Vagina (tissue), 2 donors: ENCODE measurements at regions not wholly inside any gene's neighbourhood (a gene's known extent, or its start where the extent isn't known, plus 50 kb on each side); places are given as distances from the start of the nearest gene placed in this dataset.

Experiments used
- DNase-seq, 2 donors: peaks; one replicate each; pipeline ENCODE4 v3.0.0-alpha.2; 2017; ENCODE audit errors: extremely low spot score in 2 of 2
- H3K27ac ChIP-seq: fragments of 200-600 bp; sonication (generic); one replicate; pipeline ENCODE4 v1.5.1; 2019
- H3K27me3 ChIP-seq: fragments of 200-600 bp; sonication (generic); one replicate; pipeline ENCODE4 v1.5.1; 2019
- H3K36me3 ChIP-seq, 2 donors: fragments of 200-600 bp; sonication (generic); one replicate each; pipeline ENCODE4 v1.5.1; 2017 to 2019
- H3K4me1 ChIP-seq: fragments of 200-600 bp; sonication (generic); one replicate; pipeline ENCODE4 v1.5.1; 2019
- H3K4me3 ChIP-seq, 2 donors: fragments of 200-600 bp; sonication (generic); 1 replicate in 1 of 2; 2 replicates in 1 of 2; pipeline ENCODE4 v1.5.1; 2016 to 2019
- H3K9me3 ChIP-seq: fragments of 200-600 bp; sonication (generic); one replicate; pipeline ENCODE4 v1.5.1; 2019
- POLR2A ChIP-seq, 2 donors: fragments of 450-650 bp; IDR thresholded peaks; one replicate each; pipeline ENCODE4 v1.6.1; 2017; ENCODE audit warnings: antibody characterized with exemption in 2 of 2, mild to moderate bottlenecking in 2 of 2, moderate library complexity in 2 of 2
- POLR2AphosphoS5 ChIP-seq, 2 donors: sonication (generic); formaldehyde crosslinking; IDR thresholded peaks; one replicate each; pipeline ENCODE4 v1.9.0; 2017; ENCODE audit warnings: antibody characterized with exemption in 2 of 2, mild to moderate bottlenecking in 2 of 2, low read depth in 1 of 2; ENCODE audit not compliant: insufficient read depth in 1 of 2
- intact Hi-C: fragments of 100-400 bp; cut with DNase I; formaldehyde crosslinking; loops from one replicate; pipeline ENCODE4 v1.15.1; 2023
- TF ChIP-seq, protein P1 (sequence below), 3 experiments: fragments of 450-650 bp in 2 of 3; fragments of 200-600 bp in 1 of 3; sonication (generic) in 1 of 3; IDR thresholded peaks; one replicate each; pipeline ENCODE4 v1.5.1; 2017 to 2019; ENCODE audit warnings: antibody characterized with exemption in 3 of 3, mild to moderate bottlenecking in 2 of 3, moderate library complexity in 2 of 3

- no peaks in the 10 kb centered on the region for H3K9me3 ChIP-seq
- no peaks in the 10 kb centered on the region for H3K27me3 ChIP-seq
- DNase-seq = no peak
- no peak overlapping the region for H3K4me3 ChIP-seq
- no peaks in the 10 kb centered on the region for H3K4me1 ChIP-seq
- no peaks in the 10 kb centered on the region for H3K36me3 ChIP-seq
- intact Hi-C loops = no loop called here
- no peak overlapping the region for H3K27ac ChIP-seq
- no peak for TF ChIP-seq POLR2AphosphoS5 (IDR thresholded peaks at IDR 0.05; ENCODE audit: insufficient read depth in 1 of 2, low read depth in 1 of 2)
- TF ChIP-seq, protein P1, sequence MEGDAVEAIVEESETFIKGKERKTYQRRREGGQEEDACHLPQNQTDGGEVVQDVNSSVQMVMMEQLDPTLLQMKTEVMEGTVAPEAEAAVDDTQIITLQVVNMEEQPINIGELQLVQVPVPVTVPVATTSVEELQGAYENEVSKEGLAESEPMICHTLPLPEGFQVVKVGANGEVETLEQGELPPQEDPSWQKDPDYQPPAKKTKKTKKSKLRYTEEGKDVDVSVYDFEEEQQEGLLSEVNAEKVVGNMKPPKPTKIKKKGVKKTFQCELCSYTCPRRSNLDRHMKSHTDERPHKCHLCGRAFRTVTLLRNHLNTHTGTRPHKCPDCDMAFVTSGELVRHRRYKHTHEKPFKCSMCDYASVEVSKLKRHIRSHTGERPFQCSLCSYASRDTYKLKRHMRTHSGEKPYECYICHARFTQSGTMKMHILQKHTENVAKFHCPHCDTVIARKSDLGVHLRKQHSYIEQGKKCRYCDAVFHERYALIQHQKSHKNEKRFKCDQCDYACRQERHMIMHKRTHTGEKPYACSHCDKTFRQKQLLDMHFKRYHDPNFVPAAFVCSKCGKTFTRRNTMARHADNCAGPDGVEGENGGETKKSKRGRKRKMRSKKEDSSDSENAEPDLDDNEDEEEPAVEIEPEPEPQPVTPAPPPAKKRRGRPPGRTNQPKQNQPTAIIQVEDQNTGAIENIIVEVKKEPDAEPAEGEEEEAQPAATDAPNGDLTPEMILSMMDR (IDR thresholded peaks at IDR 0.05) = no peak
- no peak for TF ChIP-seq POLR2A (IDR thresholded peaks at IDR 0.05)
These were observed 366.9 kb downstream of the CMPK2 start for GRCh38 chr2:6498841-6499240.

DNA sequence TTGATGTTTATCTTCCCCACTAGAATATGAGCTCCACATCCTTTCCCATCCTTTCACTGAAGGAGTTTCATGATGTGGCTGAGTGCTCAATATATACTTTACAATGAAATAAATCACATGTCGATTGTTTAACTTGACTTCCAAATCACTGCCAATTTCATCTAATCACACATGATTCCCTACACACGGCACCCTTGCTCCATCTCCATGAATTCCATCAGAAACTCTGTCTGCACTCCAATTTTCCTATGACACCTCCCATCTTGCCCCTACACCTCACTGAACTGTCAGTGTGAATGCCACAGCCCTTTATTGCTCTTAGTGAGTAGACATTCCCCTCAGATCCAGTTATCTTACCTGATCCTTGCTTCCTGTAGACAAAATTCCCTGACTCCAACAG is 366.0 kb downstream of the CMPK2 start:
- TF ChIP-seq POLR2A (IDR thresholded peaks at IDR 0.05) = no peak
- TF ChIP-seq, protein P1 (IDR thresholded peaks at IDR 0.05) = no peak
- TF ChIP-seq POLR2AphosphoS5 (IDR thresholded peaks at IDR 0.05; ENCODE audit: insufficient read depth in 1 of 2, low read depth in 1 of 2) = no peak
- Histone ChIP-seq H3K27ac (no peak overlapping the region), H3K36me3 (no peaks in the 10 kb centered on the region), H3K9me3 (no peaks in the 10 kb centered on the region), H3K4me1 (no peaks in the 10 kb centered on the region), H3K4me3 (no peak overlapping the region), H3K27me3 (no peaks in the 10 kb centered on the region)
- intact Hi-C loops = no loop called here
- no peak for DNase-seq

- TF ChIP-seq POLR2A (IDR thresholded peaks at IDR 0.05) (no peak), POLR2AphosphoS5 (IDR thresholded peaks at IDR 0.05; ENCODE audit: insufficient read depth in 1 of 2, low read depth in 1 of 2) (no peak)
- TF ChIP-seq, protein P1 (IDR thresholded peaks at IDR 0.05) = no peak
- Histone ChIP-seq H3K27me3 (no peaks in the 10 kb centered on the region), H3K4me3 (no peak overlapping the region), H3K9me3 (no peaks in the 10 kb centered on the region), H3K36me3 (no peaks in the 10 kb centered on the region), H3K27ac (no peak overlapping the region), H3K4me1 (no peaks in the 10 kb centered on the region)
- intact Hi-C loops = no loop called here
- no peak for DNase-seq
These were observed 359.3 kb downstream of the CMPK2 start for GRCh38 chr2:6506361-6506794.

DNA sequence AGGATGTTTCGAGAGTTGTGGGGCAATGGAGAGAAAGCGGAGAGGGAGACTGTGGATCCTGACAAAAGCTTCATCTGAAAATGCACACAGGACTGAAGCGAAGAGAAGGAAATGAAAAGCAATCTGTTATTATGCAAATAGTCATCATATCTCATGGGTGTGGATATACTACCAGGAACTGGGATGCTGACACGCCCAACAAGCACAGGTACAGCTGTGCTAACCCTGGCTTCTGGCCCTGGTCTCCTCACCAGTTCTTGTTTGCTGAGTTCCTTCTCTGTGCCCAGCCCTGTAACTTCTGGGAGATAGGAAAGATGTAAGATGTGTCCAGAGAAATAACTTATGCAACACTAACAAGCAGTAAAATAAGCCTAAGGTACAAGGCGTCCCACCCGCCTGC is 358.8 kb downstream of the CMPK2 start:
- no peaks in the 10 kb centered on the region for H3K36me3 ChIP-seq
- H3K27me3 ChIP-seq = no peaks in the 10 kb centered on the region
- H3K9me3 ChIP-seq = no peaks in the 10 kb centered on the region
- TF ChIP-seq POLR2A (IDR thresholded peaks at IDR 0.05) = no peak
- TF ChIP-seq POLR2AphosphoS5 (IDR thresholded peaks at IDR 0.05; ENCODE audit: insufficient read depth in 1 of 2, low read depth in 1 of 2) = no peak
- TF ChIP-seq, protein P1 (IDR thresholded peaks at IDR 0.05) = no peak
- intact Hi-C loops = no loop called here
- no peak overlapping the region for H3K4me3 ChIP-seq
- no peak for DNase-seq
- H3K4me1 ChIP-seq = no peaks in the 10 kb centered on the region
- H3K27ac ChIP-seq = no peak overlapping the region

- no peak overlapping the region for H3K4me3 ChIP-seq
- no peaks in the 10 kb centered on the region for H3K9me3 ChIP-seq
- DNase-seq = no peak
- TF ChIP-seq POLR2A (IDR thresholded peaks at IDR 0.05) (no peak), POLR2AphosphoS5 (IDR thresholded peaks at IDR 0.05; ENCODE audit: insufficient read depth in 1 of 2, low read depth in 1 of 2) (no peak)
- TF ChIP-seq, protein P1 (IDR thresholded peaks at IDR 0.05) = no peak
- intact Hi-C loops = no loop called here
- no peaks in the 10 kb centered on the region for H3K4me1 ChIP-seq
- H3K36me3 ChIP-seq = no peaks in the 10 kb centered on the region
- H3K27ac ChIP-seq = no peak overlapping the region
- no peaks in the 10 kb centered on the region for H3K27me3 ChIP-seq
These were observed 355.2 kb downstream of the CMPK2 start for GRCh38 chr2:6510532-6510931.
